Ovary (tissue), 7 donors: ENCODE measurements at regions not wholly inside any gene's neighbourhood (a gene's known extent, or its start where the extent isn't known, plus 50 kb on each side); places are given as distances from the start of the nearest gene placed in this dataset.

ENCODE experiments used
- DNase-seq, 5 donors: peaks; one replicate each; pipeline ENCODE4 v3.0.0-alpha.2; 2019 to 2020
- H3K27ac ChIP-seq, 2 donors: fragments of 200-600 bp; one replicate each; pipeline versions ENCODE4 v1.5.1 to v1.8.0; 2019 to 2022
- H3K27me3 ChIP-seq: fragments of 200-600 bp; one replicate; pipeline ENCODE4 v1.8.0; 2022
- H3K36me3 ChIP-seq: fragments of 200-600 bp; sonication (generic); one replicate; pipeline ENCODE4 v1.5.1; 2019
- H3K4me1 ChIP-seq: one replicate; pipeline ENCODE4 v1.8.1; 2013; ENCODE audit warnings: mild to moderate bottlenecking, moderate library complexity; ENCODE audit not compliant: insufficient read depth
- H3K4me3 ChIP-seq: fragments of 200-600 bp; sonication (generic); one replicate; pipeline ENCODE4 v1.5.1; 2017
- H3K9me3 ChIP-seq, 2 donors: fragments of 200-600 bp in 1 of 2; sonication (generic) in 1 of 2; one replicate each; pipeline versions ENCODE4 v1.5.1 to v1.8.1; 2013 to 2019; ENCODE audit warnings: mild to moderate bottlenecking in 1 of 2, moderate library complexity in 1 of 2
- CTCF ChIP-seq, 3 donors: fragments of 450-650 bp in 2 of 3; fragments of 200-600 bp in 1 of 3; IDR thresholded peaks; one replicate each; pipeline versions ENCODE4 v1.5.1 to v1.8.0; 2016 to 2022; ENCODE audit warnings: antibody characterized with exemption in 3 of 3, mild to moderate bottlenecking in 1 of 3
- EP300 ChIP-seq: sonication (generic); formaldehyde crosslinking; IDR thresholded peaks from one replicate; pipeline ENCODE4 v1.6.1; 2017; ENCODE audit warnings: antibody characterized with exemption
- POLR2A ChIP-seq: fragments of 450-650 bp; IDR thresholded peaks from one replicate; pipeline ENCODE4 v1.6.1; 2017; ENCODE audit warnings: antibody characterized with exemption, mild to moderate bottlenecking, moderate library complexity
- WGBS, 3 donors: extraction: QIAGEN DNeasy Blood & Tissue Kit in 1 of 3; methylation state at CpG; one replicate each; pipeline versions ENCODE4 v1.1.5 to v1.1.7; 2013 to 2017; 5-methylcytosine and 5-hydroxymethylcytosine counted together
- intact Hi-C, 4 donors: fragments of 100-400 bp; cut with DNase I; formaldehyde crosslinking; loops; one replicate each; pipeline versions ENCODE4 v1.11.0 to v1.15.1; 2022 to 2023
- donor health status: DM: no; HTN: no; CAD: no; lungs with moderate emphysema.
- donor health status: DM: no; HTN: no; CAD: no.
- donor health status: Bipolar disorder and iron deficiency.
- donor health status: DM: no; HTN: no; CAD: no.
- donor health status: DM: yes; HTN: yes; CAD: no.

GRCh38 chr5:87966213-87966612, 302.4 kb downstream of the TMEM161B start:
- TF ChIP-seq EP300 (no peak), CTCF (IDR thresholded peaks at IDR 0.05) (no peak), POLR2A (no peak)

GRCh38 chr5:87954121-87954520, 314.5 kb downstream of the TMEM161B start:
- H3K4me3 ChIP-seq: no peak overlapping the region

More at GRCh38 chr5:87966213-87966612, 302.4 kb downstream of the TMEM161B start:
- intact Hi-C loops: no loop called here
- WGBS, 3 donors: 33 to 37% (median 35%) methylated on average over 2 of the region's 2 CpGs
- Histone ChIP-seq H3K9me3 (no peaks in the 10 kb centered on the region), H3K36me3 (no peaks in the 10 kb centered on the region), H3K4me1 (no peaks in the 10 kb centered on the region), H3K27ac (no peak overlapping the region), H3K4me3 (no peak overlapping the region), H3K27me3 (no peaks in the 10 kb centered on the region)
- DNase-seq: no peak

GRCh38 chr5:87951661-87952060, 317.0 kb downstream of the TMEM161B start:
- H3K4me1 ChIP-seq: no peaks in the 10 kb centered on the region
- TF ChIP-seq POLR2A: no peak
- no peak for TF ChIP-seq EP300
- no peak for TF ChIP-seq CTCF (IDR thresholded peaks at IDR 0.05)
- no peaks in the 10 kb centered on the region for H3K36me3 ChIP-seq
- intact Hi-C loops: no loop called here
- H3K9me3 ChIP-seq: no peaks in the 10 kb centered on the region
- DNase-seq: no peak
- no peak overlapping the region for H3K27ac ChIP-seq
- H3K4me3 ChIP-seq: no peak overlapping the region
- WGBS, 3 donors: 83 to 88% (median 86%) methylated on average over 1 of the region's 1 CpG
- H3K27me3 ChIP-seq: no peaks in the 10 kb centered on the region

More at GRCh38 chr5:87954121-87954520, 314.5 kb downstream of the TMEM161B start:
- Histone ChIP-seq H3K27ac (no peak overlapping the region), H3K9me3 (no peaks in the 10 kb centered on the region), H3K4me1 (no peaks in the 10 kb centered on the region), H3K36me3 (no peaks in the 10 kb centered on the region), H3K27me3 (no peaks in the 10 kb centered on the region)
- no peak for TF ChIP-seq CTCF (IDR thresholded peaks at IDR 0.05)
- TF ChIP-seq POLR2A: no peak
- no peak for TF ChIP-seq EP300
- intact Hi-C loops: no loop called here
- DNase-seq: no peak

- Histone ChIP-seq H3K4me3 (no peak overlapping the region), H3K27ac (no peak overlapping the region), H3K9me3 (no peaks in the 10 kb centered on the region), H3K27me3 (no peaks in the 10 kb centered on the region), H3K36me3 (no peaks in the 10 kb centered on the region), H3K4me1 (no peaks in the 10 kb centered on the region)
- no peak for DNase-seq
- intact Hi-C loops: no loop called here
- TF ChIP-seq EP300 (no peak), POLR2A (no peak), CTCF (IDR thresholded peaks at IDR 0.05) (no peak)
- WGBS, 3 donors: 40 to 44% (median 43%) methylated on average over 10 of the region's 10 CpGs
Observed at GRCh38 chr5:87949676-87950631, 318.7 kb downstream of the TMEM161B start.
